ENCODE measurements at regions not wholly inside any gene's neighbourhood (a gene's known extent, or its start where the extent isn't known, plus 50 kb on each side); places are given as distances from the start of the nearest gene placed in this dataset.

DNA sequence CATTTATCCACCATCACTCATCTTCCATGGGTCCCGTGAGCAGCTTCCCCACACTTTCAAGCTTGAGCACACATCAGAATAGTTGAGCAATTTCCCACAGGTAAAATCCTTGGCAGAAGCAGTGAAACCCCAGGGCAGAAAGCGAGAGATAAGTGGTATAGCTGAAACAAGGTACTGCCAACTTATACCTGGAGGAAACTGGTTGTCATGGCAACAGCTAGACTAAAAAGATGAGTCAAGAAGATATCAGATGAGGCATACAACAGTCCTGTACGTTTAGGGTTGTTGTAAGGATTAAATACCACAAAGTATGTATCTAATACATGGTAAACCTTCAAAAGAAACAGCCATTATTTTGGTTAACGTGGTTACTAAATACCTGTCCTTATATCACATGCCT, 66.9 kb upstream of the PHOX2B start:
- in situ Hi-C loops (cut with MboI; ENCODE audit: low sequenced_read_pairs) (no loop called here), intact Hi-C loops (cut with micrococcal nuclease) (no loop called here), dilution Hi-C loops (cut with HindIII; ENCODE audit: low sequenced_read_pairs, unreplicated experiment) (no loop called here)
- no peak overlapping the region for H4K5ac ChIP-seq (ENCODE audit: low read depth, low read length)
- no peaks in the 10 kb centered on the region for H3K4me1 ChIP-seq (ENCODE audit: control insufficient read depth, insufficient read depth, low read length)
- no peak overlapping the region for H4K8ac ChIP-seq (ENCODE audit: low read depth in 2 of 2, low read length in 2 of 2)
- no peak overlapping the region for H2BK15ac ChIP-seq (ENCODE audit: low read depth, low read length)
- no peak overlapping the region for H3K4ac ChIP-seq (ENCODE audit: low read depth, low read length)
- no TSS peak for BruUV-seq (replicated peaks)
- H3K9ac ChIP-seq (ENCODE audit: low read depth, low read length) = no peak overlapping the region
- H3K18ac ChIP-seq (ENCODE audit: low read depth, low read length) = no peak overlapping the region
- H3K79me1 ChIP-seq (ENCODE audit: low read depth in 1 of 2, low read length in 2 of 2) = no peaks in the 10 kb centered on the region
- H3K23ac ChIP-seq (ENCODE audit: low read depth, low read length) = no peak overlapping the region
- CTCF ChIA-PET = no interaction called here
- no peak overlapping the region for H2AK9ac ChIP-seq (replicated peaks; ENCODE audit: low read depth, low read length, poor library complexity)
- WGBS, 2 experiments (ENCODE audit: extremely low coverage in 2 of 2, insufficient read length in 1 of 2) = no CpG with 5 or more reads among the region's 4 CpGs
- H2AK5ac ChIP-seq (ENCODE audit: low read depth, low read length) = no peak overlapping the region
- POLR2A ChIA-PET (ENCODE audit: unreplicated experiment) = no interaction called here
- no peak overlapping the region for H4K91ac ChIP-seq (ENCODE audit: insufficient read depth, low read depth, low read length)
- no peak overlapping the region for H2BK5ac ChIP-seq (ENCODE audit: low read depth, low read length, poor library complexity, severe bottlenecking)
- no peak overlapping the region for H3K4me2 ChIP-seq (ENCODE audit: low read depth, low read length)
- TF ChIP-seq NFE2L2 (IDR thresholded peaks at IDR 0.05; ENCODE audit: low read depth, low read length) (no peak), MAZ (IDR thresholded peaks at IDR 0.05; ENCODE audit: borderline replicate concordance, low read depth, low read length) (no peak), CHD1 (IDR thresholded peaks at IDR 0.05; ENCODE audit: low read depth, low read length) (no peak), RCOR1 (IDR thresholded peaks at IDR 0.05; ENCODE audit: insufficient replicate concordance, low read length) (no peak), MXI1 (IDR thresholded peaks at IDR 0.05; ENCODE audit: borderline replicate concordance, low read depth, low read length) (no peak), SMC3 (IDR thresholded peaks at IDR 0.05; ENCODE audit: low read depth, low read length) (no peak), CEBPB (IDR thresholded peaks at IDR 0.05; ENCODE audit: low read depth, low read length) (no peak), BHLHE40 (IDR thresholded peaks at IDR 0.05; ENCODE audit: low read depth, low read length) (no peak), POLR2A (IDR thresholded peaks at IDR 0.05; ENCODE audit: low read depth, low read length) (no peak), RFX5 (IDR thresholded peaks at IDR 0.05; ENCODE audit: low read depth, low read length) (no peak), RAD21 (IDR thresholded peaks at IDR 0.05; ENCODE audit: low read length) (no peak), FOS (IDR thresholded peaks at IDR 0.05; ENCODE audit: low read depth, low read length) (no peak), MAFK (IDR thresholded peaks at IDR 0.05; ENCODE audit: low read depth, low read length) (no peak)
- TF ChIP-seq, protein P1, sequence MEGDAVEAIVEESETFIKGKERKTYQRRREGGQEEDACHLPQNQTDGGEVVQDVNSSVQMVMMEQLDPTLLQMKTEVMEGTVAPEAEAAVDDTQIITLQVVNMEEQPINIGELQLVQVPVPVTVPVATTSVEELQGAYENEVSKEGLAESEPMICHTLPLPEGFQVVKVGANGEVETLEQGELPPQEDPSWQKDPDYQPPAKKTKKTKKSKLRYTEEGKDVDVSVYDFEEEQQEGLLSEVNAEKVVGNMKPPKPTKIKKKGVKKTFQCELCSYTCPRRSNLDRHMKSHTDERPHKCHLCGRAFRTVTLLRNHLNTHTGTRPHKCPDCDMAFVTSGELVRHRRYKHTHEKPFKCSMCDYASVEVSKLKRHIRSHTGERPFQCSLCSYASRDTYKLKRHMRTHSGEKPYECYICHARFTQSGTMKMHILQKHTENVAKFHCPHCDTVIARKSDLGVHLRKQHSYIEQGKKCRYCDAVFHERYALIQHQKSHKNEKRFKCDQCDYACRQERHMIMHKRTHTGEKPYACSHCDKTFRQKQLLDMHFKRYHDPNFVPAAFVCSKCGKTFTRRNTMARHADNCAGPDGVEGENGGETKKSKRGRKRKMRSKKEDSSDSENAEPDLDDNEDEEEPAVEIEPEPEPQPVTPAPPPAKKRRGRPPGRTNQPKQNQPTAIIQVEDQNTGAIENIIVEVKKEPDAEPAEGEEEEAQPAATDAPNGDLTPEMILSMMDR (conservative IDR thresholded peaks at IDR 0.05; ENCODE audit: low read depth, low read length) = no peak
- TF ChIP-seq, protein P2, sequence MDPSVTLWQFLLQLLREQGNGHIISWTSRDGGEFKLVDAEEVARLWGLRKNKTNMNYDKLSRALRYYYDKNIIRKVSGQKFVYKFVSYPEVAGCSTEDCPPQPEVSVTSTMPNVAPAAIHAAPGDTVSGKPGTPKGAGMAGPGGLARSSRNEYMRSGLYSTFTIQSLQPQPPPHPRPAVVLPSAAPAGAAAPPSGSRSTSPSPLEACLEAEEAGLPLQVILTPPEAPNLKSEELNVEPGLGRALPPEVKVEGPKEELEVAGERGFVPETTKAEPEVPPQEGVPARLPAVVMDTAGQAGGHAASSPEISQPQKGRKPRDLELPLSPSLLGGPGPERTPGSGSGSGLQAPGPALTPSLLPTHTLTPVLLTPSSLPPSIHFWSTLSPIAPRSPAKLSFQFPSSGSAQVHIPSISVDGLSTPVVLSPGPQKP (IDR thresholded peaks at IDR 0.05; ENCODE audit: borderline replicate concordance, low read depth, low read length) = no peak
- TF ChIP-seq, protein P3, sequence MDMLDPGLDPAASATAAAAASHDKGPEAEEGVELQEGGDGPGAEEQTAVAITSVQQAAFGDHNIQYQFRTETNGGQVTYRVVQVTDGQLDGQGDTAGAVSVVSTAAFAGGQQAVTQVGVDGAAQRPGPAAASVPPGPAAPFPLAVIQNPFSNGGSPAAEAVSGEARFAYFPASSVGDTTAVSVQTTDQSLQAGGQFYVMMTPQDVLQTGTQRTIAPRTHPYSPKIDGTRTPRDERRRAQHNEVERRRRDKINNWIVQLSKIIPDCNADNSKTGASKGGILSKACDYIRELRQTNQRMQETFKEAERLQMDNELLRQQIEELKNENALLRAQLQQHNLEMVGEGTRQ (IDR thresholded peaks at IDR 0.05; ENCODE audit: low read depth, low read length) = no peak
- no peaks in the 10 kb centered on the region for H3K9me1 ChIP-seq (ENCODE audit: insufficient read depth, low read length)
- H3K4me3 ChIP-seq (ENCODE audit: insufficient read depth, low read depth, low read length) = no peak overlapping the region
- H2BK120ac ChIP-seq (ENCODE audit: low read depth, low read length) = no peak overlapping the region
- no peaks in the 10 kb centered on the region for H4K20me1 ChIP-seq (ENCODE audit: insufficient read depth, low read length)
- DNase-seq (no peak), ATAC-seq (ENCODE audit: low read depth) (no peak)
- no peak overlapping the region for H2BK20ac ChIP-seq (ENCODE audit: low read depth, low read length)
- H3K14ac ChIP-seq (replicated peaks; ENCODE audit: low read depth, low read length) = no peak overlapping the region
- H3K56ac ChIP-seq (ENCODE audit: extremely low read depth, insufficient read depth, low read length) = no peak overlapping the region
- no peaks in the 10 kb centered on the region for H3K9me3 ChIP-seq (ENCODE audit: control insufficient read depth, insufficient read depth, low read length)
- no peak overlapping the region for H3K27ac ChIP-seq (ENCODE audit: insufficient read depth, low read length)
- no peak overlapping the region for H2AFZ ChIP-seq (replicated peaks; ENCODE audit: low read length, poor library complexity)
- H3K36me3 ChIP-seq (ENCODE audit: control insufficient read depth, insufficient read depth, low read length) = no peaks in the 10 kb centered on the region
- H3K27me3 ChIP-seq (ENCODE audit: control insufficient read depth, insufficient read depth, low read length) = peaks cover 14% of the 10 kb centered on the region
